ENCODE measurements at regions not wholly inside any gene's neighbourhood (a gene's known extent, or its start where the extent isn't known, plus 50 kb on each side); places are given as distances from the start of the nearest gene placed in this dataset.
"Not testable (repeated sequence)": the region's sequence is repeated elsewhere in the genome, so short reads cannot be mapped to it uniquely, and the experiment has no call there.

DNA sequence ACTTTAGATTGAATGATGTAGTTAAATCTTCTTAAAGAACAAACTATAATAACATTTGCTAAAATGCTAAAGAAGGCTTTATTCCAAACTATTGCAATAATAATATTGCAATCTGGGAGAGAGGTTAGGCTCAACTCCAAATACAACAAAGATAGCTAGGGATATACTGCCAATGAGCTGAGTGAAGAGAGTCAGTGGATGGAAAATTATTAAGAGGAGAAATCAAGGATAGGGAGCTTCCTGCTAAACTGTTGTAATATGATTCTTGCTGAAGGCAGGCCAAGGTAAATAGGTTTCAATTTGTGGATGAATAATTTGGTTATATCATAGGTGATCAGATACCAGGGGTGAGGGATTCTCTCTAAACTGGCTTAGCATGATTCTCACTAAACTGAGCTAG lies 1651.5 kb downstream of the EFNA5 start:
- DNase-seq (ENCODE audit: low read depth, low spot score) = no peak
- H3K4me3 ChIP-seq (ENCODE audit: low read length) = no peak overlapping the region

DNA sequence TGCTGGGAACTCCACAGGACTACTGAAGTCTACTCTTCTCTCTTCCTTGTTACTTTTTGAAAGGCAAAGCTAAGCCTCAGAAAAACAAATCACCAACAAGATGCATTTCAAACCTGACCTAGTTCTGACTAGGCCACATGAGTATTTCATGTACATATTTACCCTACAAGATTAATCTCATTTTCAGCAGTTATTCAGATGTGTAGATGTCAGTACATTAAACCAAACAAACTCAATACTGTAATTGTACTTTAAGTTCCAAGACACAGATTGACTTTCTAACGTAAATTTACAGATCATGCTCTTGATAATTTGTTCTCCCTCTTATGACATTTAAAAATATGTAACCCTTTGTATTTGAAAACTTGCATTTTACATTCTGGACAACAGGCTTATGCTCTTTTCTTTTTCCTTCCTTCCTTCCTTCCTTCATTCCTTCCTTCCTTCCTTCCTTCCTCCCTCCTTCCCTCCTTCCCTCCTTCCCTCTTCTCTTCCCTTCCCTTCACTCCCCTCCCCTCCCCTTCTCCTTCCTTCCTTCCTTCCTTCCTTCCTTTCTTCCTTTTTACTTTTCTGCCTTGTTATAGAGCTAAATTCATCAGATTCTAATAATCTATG lies 1653.4 kb downstream of the EFNA5 start:
- DNase-seq (ENCODE audit: low read depth, low spot score) = no peak
- H3K4me3 ChIP-seq (ENCODE audit: low read length) = no peak overlapping the region

- no peak overlapping the region for H3K4me3 ChIP-seq (ENCODE audit: low read length)
- no peak for DNase-seq (ENCODE audit: low read depth, low spot score)
Observed at GRCh38 chr5:106014262-106014661, 1656.5 kb downstream of the EFNA5 start.

DNA sequence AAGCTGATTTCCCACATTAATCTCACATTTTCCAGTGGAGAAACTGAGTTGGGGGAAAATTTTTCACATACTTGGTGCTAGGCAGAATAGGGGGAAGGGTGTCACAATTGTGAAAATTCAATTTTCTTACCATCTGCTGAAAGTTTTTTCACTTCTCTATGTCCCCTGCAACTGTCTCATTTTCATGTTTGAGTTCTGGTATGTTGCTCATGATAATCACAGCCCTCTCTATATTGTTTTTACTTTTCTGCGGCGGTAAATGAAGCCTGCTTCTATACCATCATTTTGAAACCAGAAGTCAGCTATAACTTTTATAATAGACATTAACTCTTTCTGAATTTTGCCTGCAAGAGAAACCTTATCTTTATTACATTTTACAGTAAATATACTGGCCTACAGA lies 1664.5 kb downstream of the EFNA5 start:
- no peak overlapping the region for H3K4me3 ChIP-seq (ENCODE audit: low read length)
- no peak for DNase-seq (ENCODE audit: low read depth, low spot score)

DNA sequence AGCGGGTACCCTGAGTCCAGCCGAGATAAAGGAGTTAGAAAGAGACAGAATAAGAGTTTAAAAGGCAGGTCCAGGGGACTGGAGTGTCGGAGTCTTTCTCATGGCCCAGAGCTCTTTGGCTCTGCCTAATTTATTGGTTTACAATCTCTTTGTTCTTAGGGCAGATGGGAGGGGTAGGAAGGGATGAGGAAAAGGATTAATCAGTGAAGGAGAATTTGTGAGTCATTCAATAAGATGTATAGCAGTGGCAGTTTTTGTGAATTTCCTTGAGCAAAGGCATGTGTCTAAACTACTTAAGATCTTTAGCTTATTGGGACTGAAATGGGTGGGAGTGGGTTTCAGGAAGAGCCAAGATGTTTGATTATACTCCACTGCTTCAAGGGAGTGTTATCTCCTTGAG lies 1671.7 kb downstream of the EFNA5 start:
- not testable (repeated sequence) for H3K4me3 ChIP-seq (ENCODE audit: low read length)

DNA sequence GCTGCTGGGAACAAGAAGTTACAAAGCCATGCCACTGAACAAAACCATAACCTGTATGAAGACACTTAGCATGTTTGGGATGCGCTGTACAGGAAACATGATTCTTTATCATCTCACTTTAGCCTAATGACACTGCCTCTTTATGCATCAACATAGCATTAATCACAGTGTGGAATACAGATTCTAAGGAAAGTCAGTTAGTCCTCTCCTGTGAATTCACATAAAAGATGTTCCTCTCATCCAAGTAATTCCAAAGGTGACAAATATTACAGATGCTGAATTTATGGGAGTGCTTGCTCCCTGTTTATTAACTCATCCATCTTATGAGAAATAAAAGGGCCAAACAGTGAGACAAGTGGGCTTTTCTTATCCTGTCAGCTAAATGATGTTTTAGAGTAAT lies 1677.7 kb downstream of the EFNA5 start:
- no peak for DNase-seq (ENCODE audit: low read depth, low spot score)

More for the DNA sequence above, 1671.7 kb downstream of the EFNA5 start:
- not testable (repeated sequence) for DNase-seq (ENCODE audit: low read depth, low spot score)

GRCh38 chr5:105982526-105982925 lies 1688.2 kb downstream of the EFNA5 start:
- DNase-seq (ENCODE audit: low read depth, low spot score) = no peak
- no peak overlapping the region for H3K4me3 ChIP-seq (ENCODE audit: low read length)

More for the DNA sequence above, 1677.7 kb downstream of the EFNA5 start:
- no peak overlapping the region for H3K4me3 ChIP-seq (ENCODE audit: low read length)

GRCh38 chr5:105978011-105978410 lies 1692.7 kb downstream of the EFNA5 start:
- H3K4me3 ChIP-seq (ENCODE audit: low read length) = no peak overlapping the region
- no peak for DNase-seq (ENCODE audit: low read depth, low spot score)

- DNase-seq (ENCODE audit: low read depth, low spot score) = no peak
- no peak overlapping the region for H3K4me3 ChIP-seq (ENCODE audit: low read length)
Observed at GRCh38 chr5:105977163-105977562, 1693.6 kb downstream of the EFNA5 start.

GRCh38 chr5:105970919-105971318 lies 1699.8 kb downstream of the EFNA5 start:
- no peak for DNase-seq (ENCODE audit: low read depth, low spot score)
- no peak overlapping the region for H3K4me3 ChIP-seq (ENCODE audit: low read length)

GRCh38 chr5:105968981-105969380 lies 1701.8 kb downstream of the EFNA5 start:
- no peak overlapping the region for H3K4me3 ChIP-seq (ENCODE audit: low read length)
- DNase-seq (ENCODE audit: low read depth, low spot score) = no peak

DNA sequence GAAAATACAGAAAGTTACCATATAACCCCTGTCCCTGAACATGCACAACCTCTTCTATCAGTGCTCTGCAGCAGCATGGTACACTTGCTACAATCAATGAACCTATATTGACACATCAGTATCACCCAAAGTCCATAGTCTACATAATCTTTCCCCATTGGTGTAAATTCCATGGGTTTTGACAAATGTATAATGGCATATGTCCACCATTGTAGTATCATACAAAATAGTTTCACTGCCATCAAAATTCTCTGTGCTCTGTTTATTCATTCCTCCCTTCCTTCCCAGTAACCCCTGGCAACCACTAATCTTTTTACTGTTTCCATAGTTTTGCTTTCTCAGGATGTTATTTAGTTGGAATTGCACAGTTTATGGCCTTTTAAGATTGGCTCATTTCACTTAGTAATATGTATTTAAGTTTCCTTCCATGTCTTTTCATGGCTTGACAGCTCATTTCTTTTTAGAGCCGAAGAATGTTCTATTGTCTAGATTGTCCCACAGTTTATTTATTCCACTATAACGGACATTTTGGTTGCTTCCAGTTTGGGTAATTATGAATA lies 1707.0 kb downstream of the EFNA5 start:
- DNase-seq (ENCODE audit: low read depth, low spot score) = no peak
- no peak overlapping the region for H3K4me3 ChIP-seq (ENCODE audit: low read length)

- DNase-seq (ENCODE audit: low read depth, low spot score) = no peak
- H3K4me3 ChIP-seq (ENCODE audit: low read length) = no peak overlapping the region
Observed at GRCh38 chr5:105961572-105961971, 1709.2 kb downstream of the EFNA5 start.

GRCh38 chr5:105956456-105957196 lies 1714.1 kb downstream of the EFNA5 start:
- no peak overlapping the region for H3K4me3 ChIP-seq (ENCODE audit: low read length)
- no peak for DNase-seq (ENCODE audit: low read depth, low spot score)

GRCh38 chr5:105954341-105954740 lies 1716.4 kb downstream of the EFNA5 start:
- no peak for DNase-seq (ENCODE audit: low read depth, low spot score)
- no peak overlapping the region for H3K4me3 ChIP-seq (ENCODE audit: low read length)

DNA sequence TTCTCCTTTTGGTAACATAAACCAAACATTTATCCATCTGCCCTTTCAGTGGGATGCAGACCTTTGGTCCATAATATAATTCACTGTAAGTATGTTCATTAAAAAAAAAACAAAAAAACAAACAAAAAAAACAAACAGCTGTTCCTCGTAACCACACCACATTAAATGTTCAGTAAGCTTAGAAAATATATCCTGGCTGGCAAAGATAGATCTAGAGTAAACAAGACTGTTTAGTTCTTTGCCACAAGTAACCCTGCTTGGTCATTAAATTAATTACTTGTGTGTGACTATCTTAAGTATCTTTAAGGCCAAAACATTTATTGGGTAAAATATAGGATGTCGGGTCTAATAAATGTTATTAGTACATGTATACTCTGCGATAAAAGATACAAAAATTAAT lies 1717.1 kb downstream of the EFNA5 start:
- no peak for DNase-seq (ENCODE audit: low read depth, low spot score)
- H3K4me3 ChIP-seq (ENCODE audit: low read length) = no peak overlapping the region

DNA sequence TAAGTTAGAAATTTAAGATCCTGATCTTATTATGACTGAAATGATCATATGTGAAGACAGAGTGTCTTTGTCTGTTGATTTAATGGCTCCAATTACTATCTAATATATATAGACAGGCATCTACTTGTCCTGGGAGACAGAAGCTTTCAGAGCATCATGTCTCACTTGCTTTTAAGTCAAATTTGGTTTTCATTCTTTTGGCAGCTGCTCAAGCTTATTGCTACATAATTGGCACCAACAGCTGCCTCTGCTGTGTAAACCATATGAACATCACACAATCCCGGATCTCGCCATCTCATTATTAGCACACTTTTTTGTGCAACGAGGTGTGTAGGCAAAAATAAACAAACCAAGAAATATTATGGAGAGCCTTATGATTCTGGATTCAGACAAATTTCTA lies 1717.9 kb downstream of the EFNA5 start:
- no peak for DNase-seq (ENCODE audit: low read depth, low spot score)
- H3K4me3 ChIP-seq (ENCODE audit: low read length) = no peak overlapping the region

DNA sequence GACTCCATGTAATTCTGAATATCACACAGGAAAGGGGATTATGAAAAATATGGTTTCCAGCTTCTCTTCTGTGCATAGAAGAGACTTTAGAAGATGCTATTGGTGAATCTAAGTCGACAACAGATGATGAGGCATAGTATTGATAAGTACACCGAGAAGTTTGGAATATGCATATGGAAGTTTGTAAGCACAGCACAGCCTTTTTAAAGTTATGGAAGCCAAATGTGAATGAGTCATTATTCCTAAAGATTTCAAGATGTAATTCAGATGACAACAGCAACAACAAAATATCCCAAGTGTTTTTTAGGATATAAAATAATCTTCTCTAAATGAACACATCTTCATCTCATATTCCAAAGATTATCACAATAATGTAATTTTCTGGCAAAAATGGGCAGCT lies 1723.3 kb downstream of the EFNA5 start:
- DNase-seq (ENCODE audit: low read depth, low spot score) = no peak
- no peak overlapping the region for H3K4me3 ChIP-seq (ENCODE audit: low read length)

DNA sequence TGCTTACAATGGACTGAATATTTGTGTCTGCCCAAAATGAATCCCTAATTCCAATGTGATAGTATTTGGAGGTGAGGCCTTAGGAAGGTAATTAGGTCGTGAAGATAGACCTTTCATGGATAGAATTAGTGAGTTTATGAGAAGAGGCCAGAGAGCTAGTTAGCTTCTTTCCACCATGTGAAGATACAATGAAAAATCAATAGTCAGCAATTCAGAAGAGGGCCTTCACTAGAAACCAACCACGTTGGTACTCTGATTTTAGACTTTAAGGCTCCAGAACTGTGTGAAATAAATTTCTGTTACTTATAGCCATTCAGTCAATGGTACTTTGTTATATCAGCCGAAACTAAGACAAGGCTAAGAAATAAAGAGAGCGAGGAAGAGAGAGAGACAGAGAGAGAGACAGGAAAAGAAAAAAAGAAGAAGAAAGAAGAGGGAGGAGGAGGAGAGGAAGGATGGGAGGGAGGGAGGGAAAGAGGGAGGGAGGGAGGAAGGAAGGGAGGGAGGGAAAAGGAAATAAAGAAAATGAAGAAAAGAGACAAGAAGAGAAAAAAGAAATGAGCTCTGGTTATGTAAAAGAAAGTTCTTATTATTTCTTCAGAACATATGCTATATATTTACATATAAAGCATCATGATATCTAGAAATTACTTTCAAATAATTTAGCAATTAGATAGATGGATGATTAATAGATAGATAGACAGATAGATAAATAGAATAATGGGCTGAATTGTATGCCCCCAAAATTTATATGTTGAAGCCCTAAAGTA lies 1725.3 kb downstream of the EFNA5 start:
- H3K4me3 ChIP-seq (ENCODE audit: low read length) = no peak overlapping the region
- no peak for DNase-seq (ENCODE audit: low read depth, low spot score)

DNA sequence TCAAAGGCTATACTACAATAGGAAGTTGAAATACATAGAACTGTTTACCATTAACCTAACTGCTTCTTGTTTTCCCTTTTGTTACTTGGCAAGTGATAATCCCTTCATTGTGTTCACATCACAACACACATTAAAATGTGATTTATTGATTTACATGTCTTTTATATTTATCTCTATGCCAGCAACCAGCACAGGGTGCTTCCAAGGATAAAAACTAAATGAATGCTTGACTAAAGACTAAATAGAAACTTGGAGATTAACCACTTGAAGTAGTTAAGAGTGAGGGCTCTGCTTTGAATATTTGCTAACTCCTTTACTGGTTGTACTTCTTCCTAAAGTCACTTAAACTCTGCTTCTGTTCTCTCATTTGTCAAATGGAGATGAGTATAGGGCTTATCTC lies 1730.6 kb downstream of the EFNA5 start:
- no peak overlapping the region for H3K4me3 ChIP-seq (ENCODE audit: low read length)
- DNase-seq (ENCODE audit: low read depth, low spot score) = no peak
